Superior temporal gyrus (tissue), 1 donor: ENCODE measurements at regions not wholly inside any gene's neighbourhood (a gene's known extent, or its start where the extent isn't known, plus 50 kb on each side); places are given as distances from the start of the nearest gene placed in this dataset.

Source experiments
- DNase-seq: peaks from one replicate; pipeline ENCODE4 v3.0.0-alpha.2; 2016; ENCODE audit errors: extremely low spot score

GRCh38 chr1:72830606-72831390 is 548.5 kb upstream of the NEGR1 start:
- DNase-seq, result no peak

GRCh38 chr1:72827278-72827677 is 544.9 kb upstream of the NEGR1 start:
- DNase-seq, result no peak

GRCh38 chr1:72804541-72804940 is 522.2 kb upstream of the NEGR1 start:
- no peak for DNase-seq

- no peak for DNase-seq
Measured at GRCh38 chr1:72781038-72781437, 498.7 kb upstream of the NEGR1 start.

GRCh38 chr1:72780212-72780611 is 497.9 kb upstream of the NEGR1 start:
- DNase-seq, result no peak

- no peak for DNase-seq
Measured at GRCh38 chr1:72777918-72778317, 495.6 kb upstream of the NEGR1 start.

- no peak for DNase-seq
Measured at GRCh38 chr1:72763481-72763880, 481.1 kb upstream of the NEGR1 start.

- DNase-seq, result no peak
Measured at GRCh38 chr1:72759486-72759885, 477.1 kb upstream of the NEGR1 start.

- no peak for DNase-seq
Measured at GRCh38 chr1:72757843-72758242, 475.5 kb upstream of the NEGR1 start.

GRCh38 chr1:72745413-72745812 is 463.1 kb upstream of the NEGR1 start:
- DNase-seq, result no peak

GRCh38 chr1:72734415-72734814 is 452.1 kb upstream of the NEGR1 start:
- no peak for DNase-seq

GRCh38 chr1:72724951-72725861 is 442.9 kb upstream of the NEGR1 start:
- DNase-seq, result no peak

- DNase-seq, result no peak
Measured at GRCh38 chr1:72705921-72706320, 423.6 kb upstream of the NEGR1 start.

- no peak for DNase-seq
Measured at GRCh38 chr1:72704841-72705477, 422.6 kb upstream of the NEGR1 start.

- no peak for DNase-seq
Measured at GRCh38 chr1:72697410-72697809, 415.1 kb upstream of the NEGR1 start.

- DNase-seq, result no peak
Measured at GRCh38 chr1:72693899-72694298, 411.6 kb upstream of the NEGR1 start.

GRCh38 chr1:72693376-72693775 is 411.0 kb upstream of the NEGR1 start:
- no peak for DNase-seq

GRCh38 chr1:72690871-72691270 is 408.5 kb upstream of the NEGR1 start:
- no peak for DNase-seq

GRCh38 chr1:72678683-72679082 is 396.3 kb upstream of the NEGR1 start:
- no peak for DNase-seq

- no peak for DNase-seq
Measured at GRCh38 chr1:72670902-72671301, 388.6 kb upstream of the NEGR1 start.

- no peak for DNase-seq
Measured at GRCh38 chr1:72662918-72663317, 380.6 kb upstream of the NEGR1 start.

GRCh38 chr1:72650843-72651435 is 368.6 kb upstream of the NEGR1 start:
- no peak for DNase-seq
